ENCODE measurements at regions not wholly inside any gene's neighbourhood (a gene's known extent, or its start where the extent isn't known, plus 50 kb on each side); places are given as distances from the start of the nearest gene placed in this dataset.
"Not testable (repeated sequence)": the region's sequence is repeated elsewhere in the genome, so short reads cannot be mapped to it uniquely, and the experiment has no call there.

- no peak for DNase-seq (ENCODE audit: low read depth)
Measured at GRCh38 chr2:122326471-122326870, 571.0 kb downstream of the TSN start.

- no peak for DNase-seq (ENCODE audit: low read depth)
Measured at GRCh38 chr2:122328816-122329215, 573.4 kb downstream of the TSN start.

GRCh38 chr2:122329278-122329677 is 573.8 kb downstream of the TSN start:
- no peak for DNase-seq (ENCODE audit: low read depth)

- no peak for DNase-seq (ENCODE audit: low read depth)
Measured at GRCh38 chr2:122333932-122334331, 578.5 kb downstream of the TSN start.

DNA sequence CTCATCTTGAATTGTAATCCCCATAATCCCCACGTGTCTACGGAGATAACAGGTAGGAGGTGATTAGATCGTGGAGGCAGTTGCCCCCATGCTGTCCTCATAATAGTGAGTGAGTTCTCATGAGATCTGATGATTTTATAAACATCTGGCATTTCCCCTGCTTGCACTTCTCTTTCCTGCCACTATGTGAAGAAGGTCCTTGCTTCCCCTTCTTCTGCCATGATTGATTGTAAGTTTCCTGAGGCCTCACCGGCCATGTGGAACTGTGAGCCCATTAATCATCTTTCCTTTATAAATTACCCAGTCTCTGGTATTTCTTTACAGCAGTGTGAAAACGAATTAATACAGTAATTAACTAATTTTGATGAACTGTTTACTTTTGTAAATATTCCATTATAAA is 582.5 kb downstream of the TSN start:
- no peak for DNase-seq (ENCODE audit: low read depth)

GRCh38 chr2:122340246-122340645 is 584.8 kb downstream of the TSN start:
- DNase-seq (ENCODE audit: low read depth): no peak

DNA sequence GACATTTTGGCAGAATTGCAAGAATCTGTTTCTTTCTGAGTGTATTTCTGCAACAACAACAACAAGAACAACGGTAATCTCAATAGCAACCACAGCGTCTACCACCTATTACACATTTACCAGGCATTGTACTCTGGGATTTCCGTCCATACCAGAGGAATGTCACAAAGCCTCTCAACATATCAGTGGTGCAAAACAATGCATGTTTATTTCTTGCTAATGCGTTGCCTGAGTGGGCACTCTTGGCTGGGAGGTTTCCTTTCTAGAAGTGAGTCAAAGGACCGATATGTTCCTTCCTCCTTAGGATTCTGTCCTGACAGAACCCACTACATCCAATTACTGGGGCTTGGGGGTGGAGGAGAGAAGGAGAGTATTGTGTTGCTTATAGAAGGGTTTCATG is 585.6 kb downstream of the TSN start:
- DNase-seq (ENCODE audit: low read depth): no peak

DNA sequence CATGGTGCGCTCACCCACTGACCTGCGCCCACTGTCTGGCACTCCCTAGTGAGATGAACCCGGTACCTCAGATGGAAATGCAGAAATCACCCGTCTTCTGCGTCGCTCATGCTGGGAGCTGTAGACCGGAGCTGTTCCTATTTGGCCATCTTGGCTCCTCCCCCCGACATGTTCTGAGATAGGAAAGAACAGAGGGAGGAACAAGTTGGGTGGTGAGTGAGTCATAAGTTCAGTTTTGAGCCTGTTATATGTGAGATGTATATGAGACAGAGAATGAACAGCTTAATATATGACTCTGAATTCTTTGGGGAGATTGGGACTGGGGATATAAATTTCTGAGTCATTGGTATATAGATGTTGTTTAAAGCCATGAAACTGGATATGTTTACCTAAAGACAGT is 596.7 kb downstream of the TSN start:
- not testable (repeated sequence) for DNase-seq (ENCODE audit: low read depth)

DNA sequence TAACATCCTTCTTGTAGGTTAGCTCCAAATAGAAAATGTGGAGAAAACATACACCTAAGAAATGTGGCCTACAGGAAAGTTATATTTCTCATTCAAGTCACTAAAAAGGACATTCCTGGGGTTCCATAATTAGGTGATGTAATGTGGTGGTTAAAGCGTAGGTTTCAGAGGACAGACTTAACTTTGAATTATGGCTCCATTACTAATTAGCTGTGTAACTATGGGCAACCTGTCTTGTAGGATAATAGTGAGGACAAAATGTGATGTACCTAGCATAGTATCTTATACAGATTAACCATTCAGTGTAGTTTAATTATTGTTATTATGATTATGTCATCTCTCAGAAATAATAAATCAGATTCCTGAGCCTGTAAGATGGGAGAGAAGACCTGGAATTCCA is 602.5 kb downstream of the TSN start:
- no peak for DNase-seq (ENCODE audit: low read depth)

GRCh38 chr2:122358729-122359128 is 603.3 kb downstream of the TSN start:
- no peak for DNase-seq (ENCODE audit: low read depth)

GRCh38 chr2:122363885-122364284 is 608.4 kb downstream of the TSN start:
- no peak for DNase-seq (ENCODE audit: low read depth)

DNA sequence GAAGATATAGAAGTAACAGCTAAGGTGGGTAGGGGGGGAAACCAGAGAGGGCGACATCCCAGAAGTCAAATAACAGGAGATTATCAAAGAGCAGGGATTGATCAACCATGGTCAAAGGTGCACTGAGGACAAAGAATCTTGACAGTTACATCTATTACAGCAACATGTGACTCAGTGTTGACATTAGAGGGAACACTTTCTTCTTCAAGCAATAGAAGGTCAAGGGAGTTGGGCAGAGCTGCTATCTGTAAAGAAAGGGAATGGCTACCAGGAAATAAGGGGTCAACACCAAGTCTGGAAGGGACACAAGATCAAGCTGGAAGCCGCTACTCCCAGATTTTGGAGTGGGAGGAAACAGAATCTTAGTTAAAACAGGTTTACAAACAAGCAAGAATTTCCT is 611.0 kb downstream of the TSN start:
- DNase-seq (ENCODE audit: low read depth): no peak

GRCh38 chr2:122366969-122367645 is 611.7 kb downstream of the TSN start:
- DNase-seq (ENCODE audit: low read depth): no peak

DNA sequence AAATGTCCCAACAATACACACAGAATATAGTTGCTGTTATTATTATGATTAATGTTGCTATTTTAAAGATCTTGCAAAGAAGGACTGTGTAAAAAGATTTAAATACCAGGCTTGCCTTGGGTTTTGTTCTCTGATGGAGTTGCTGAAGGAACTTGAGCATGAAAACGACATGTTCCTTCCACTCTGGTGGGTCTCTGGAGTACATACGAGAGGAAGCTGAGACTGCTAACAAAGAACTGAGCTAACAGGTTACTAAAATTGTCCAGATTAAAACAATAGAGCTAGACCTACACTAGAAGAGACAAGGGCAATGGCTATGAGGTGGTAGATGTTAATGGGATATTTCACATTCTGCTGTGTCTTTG is 612.2 kb downstream of the TSN start:
- DNase-seq (ENCODE audit: low read depth): no peak

DNA sequence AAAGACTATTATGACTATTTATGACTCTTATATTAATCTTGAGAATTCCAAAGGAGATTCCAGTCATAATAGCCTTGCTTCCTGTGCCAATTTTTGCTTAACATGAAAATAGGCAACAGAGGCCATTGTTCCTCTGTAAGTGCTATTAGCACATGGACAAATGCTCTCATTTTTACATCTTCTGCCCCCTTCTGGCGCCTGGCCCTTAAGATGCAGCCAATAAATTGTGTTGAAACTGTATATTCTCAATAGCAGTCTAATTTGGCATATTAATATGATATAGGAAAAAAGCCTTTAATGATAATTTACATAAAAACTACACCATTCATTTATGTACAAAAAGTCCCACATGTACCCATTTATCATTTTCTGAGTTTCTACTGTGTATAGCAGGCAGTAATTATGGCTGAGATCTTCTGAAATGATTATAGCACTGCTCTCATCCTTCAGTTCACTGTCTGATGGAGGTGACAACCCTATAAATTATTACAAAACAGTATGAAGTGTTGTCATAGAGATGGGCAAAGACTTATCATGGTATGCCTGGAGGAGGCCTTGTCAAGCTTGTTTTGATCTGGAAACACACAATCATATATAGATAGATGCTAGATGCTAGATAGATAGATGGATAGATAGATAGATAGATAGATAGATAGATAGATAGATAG is 613.3 kb downstream of the TSN start:
- DNase-seq (ENCODE audit: low read depth): no peak

DNA sequence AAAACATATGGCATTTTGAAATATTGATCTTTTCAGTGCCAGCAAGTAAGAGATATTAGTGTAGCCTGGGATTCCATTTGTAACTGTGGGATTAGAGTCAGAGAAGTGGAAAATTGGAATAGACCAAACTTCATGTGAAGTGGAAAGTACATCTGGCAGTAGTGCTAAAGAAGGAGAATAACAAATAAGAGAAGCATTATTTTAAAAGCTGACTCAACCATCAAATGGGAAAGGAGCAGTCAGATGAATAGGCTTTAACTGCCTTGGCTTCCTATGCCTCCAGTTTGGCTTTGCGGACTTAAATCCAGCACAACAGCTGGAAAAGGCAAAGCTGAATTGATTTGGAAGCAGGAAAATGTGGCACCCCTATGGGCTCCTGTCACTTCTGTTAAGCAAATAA is 623.1 kb downstream of the TSN start:
- DNase-seq (ENCODE audit: low read depth): no peak

- no peak for DNase-seq (ENCODE audit: low read depth)
Measured at GRCh38 chr2:122384768-122385333, 629.4 kb downstream of the TSN start.

GRCh38 chr2:122388208-122388607 is 632.8 kb downstream of the TSN start:
- DNase-seq (ENCODE audit: low read depth): no peak

- no peak for DNase-seq (ENCODE audit: low read depth)
Measured at GRCh38 chr2:122389694-122390093, 634.2 kb downstream of the TSN start.

GRCh38 chr2:122390406-122390805 is 635.0 kb downstream of the TSN start:
- peak; percentile 2 for DNase-seq (ENCODE audit: low read depth)

- no peak for DNase-seq (ENCODE audit: low read depth)
Measured at GRCh38 chr2:122391726-122392125, 636.3 kb downstream of the TSN start.

- DNase-seq (ENCODE audit: low read depth): no peak
Measured at GRCh38 chr2:122395687-122396086, 640.2 kb downstream of the TSN start.

DNA sequence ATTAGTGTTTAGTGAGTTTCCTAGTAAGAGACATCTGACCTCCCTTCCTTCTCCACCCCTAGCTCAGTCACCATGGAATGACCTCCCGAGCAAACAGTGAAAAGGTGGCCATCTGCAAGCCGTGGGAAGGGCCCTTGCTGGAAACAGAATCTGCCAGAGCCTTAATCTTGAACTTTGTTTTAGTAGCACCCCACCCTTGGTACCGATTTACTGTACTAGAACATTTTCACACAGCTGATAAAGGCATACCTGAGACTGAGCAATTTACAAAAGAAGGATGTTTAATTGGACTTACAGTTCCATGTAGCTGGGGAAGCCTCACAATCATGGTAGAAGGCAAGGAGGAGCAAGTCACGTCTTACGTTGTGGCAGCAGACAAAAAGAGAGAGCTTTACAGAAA is 655.8 kb downstream of the TSN start:
- no peak for DNase-seq (ENCODE audit: low read depth)

- DNase-seq (ENCODE audit: low read depth): no peak
Measured at GRCh38 chr2:122412360-122412759, 656.9 kb downstream of the TSN start.
